ENCODE measurements at regions not wholly inside any gene's neighbourhood (a gene's known extent, or its start where the extent isn't known, plus 50 kb on each side); places are given as distances from the start of the nearest gene placed in this dataset.
"Not testable (repeated sequence)": the region's sequence is repeated elsewhere in the genome, so short reads cannot be mapped to it uniquely, and the experiment has no call there.

GRCh38 chr6:112470950-112471349 is 123.8 kb downstream of the RFPL4B start:
- no peak for TF ChIP-seq POLR2A (IDR thresholded peaks at IDR 0.05; ENCODE audit: low read length)
- no peak for DNase-seq

- DNase-seq = no peak
- TF ChIP-seq POLR2A (IDR thresholded peaks at IDR 0.05; ENCODE audit: low read length) (no peak), GATA1 (IDR thresholded peaks at IDR 0.05; ENCODE audit: low read depth, low read length) (no peak)
These were observed 128.0 kb downstream of the RFPL4B start for GRCh38 chr6:112475083-112475482.

GRCh38 chr6:112477125-112477524 is 130.0 kb downstream of the RFPL4B start:
- TF ChIP-seq GATA1 (IDR thresholded peaks at IDR 0.05; ENCODE audit: low read depth, low read length) (no peak), POLR2A (IDR thresholded peaks at IDR 0.05; ENCODE audit: low read length) (no peak)
- DNase-seq = no peak

GRCh38 chr6:112478036-112478435 is 130.9 kb downstream of the RFPL4B start:
- TF ChIP-seq POLR2A (IDR thresholded peaks at IDR 0.05; ENCODE audit: low read length) (no peak), GATA1 (IDR thresholded peaks at IDR 0.05; ENCODE audit: low read depth, low read length) (no peak)
- no peak for DNase-seq

- not testable (repeated sequence) for DNase-seq
These were observed 132.8 kb downstream of the RFPL4B start for GRCh38 chr6:112479975-112480374.

DNA sequence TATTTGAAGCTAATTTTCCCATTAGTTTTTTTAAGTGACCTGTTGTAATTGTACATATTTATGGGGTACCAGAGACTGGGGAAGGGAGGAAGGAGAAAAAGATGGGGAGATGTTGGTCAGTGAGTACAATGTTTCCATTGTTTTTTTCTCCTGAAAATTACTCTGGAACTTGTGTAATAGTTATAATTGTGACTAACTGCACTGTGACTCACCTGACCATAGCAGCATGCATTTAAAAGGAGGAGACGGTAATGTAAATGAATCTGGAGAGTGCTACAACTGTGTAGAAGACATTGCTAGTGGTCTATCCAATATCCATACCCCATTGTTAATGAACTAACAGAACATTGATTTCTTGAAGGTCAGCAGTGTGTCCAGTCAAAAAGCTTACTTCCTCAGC is 133.4 kb downstream of the RFPL4B start:
- no peak for TF ChIP-seq POLR2A (IDR thresholded peaks at IDR 0.05; ENCODE audit: low read length)
- TF ChIP-seq GATA1 (IDR thresholded peaks at IDR 0.05; ENCODE audit: low read depth, low read length) = no peak
- DNase-seq = no peak

DNA sequence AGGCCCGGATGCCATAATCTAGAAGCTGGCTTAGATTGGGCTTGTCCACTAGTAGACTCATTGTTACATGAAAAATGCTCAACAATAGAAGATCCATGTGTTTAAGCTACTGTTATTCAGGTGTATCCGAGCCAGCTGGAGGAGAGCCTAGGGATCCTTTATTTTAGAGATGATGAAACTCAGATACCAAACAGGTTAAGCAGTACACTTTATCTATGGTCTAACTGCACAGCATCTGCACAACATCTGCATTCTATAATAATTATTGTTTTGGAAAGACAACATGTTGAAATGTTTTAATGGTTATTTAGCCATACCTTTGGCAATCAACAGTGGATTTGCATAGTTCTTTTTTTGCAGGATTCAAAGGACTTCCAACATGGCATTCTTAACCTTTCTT is 134.1 kb downstream of the RFPL4B start:
- no peak for TF ChIP-seq GATA1 (IDR thresholded peaks at IDR 0.05; ENCODE audit: low read depth, low read length)
- TF ChIP-seq POLR2A (IDR thresholded peaks at IDR 0.05; ENCODE audit: low read length) = no peak
- DNase-seq = no peak

GRCh38 chr6:112482373-112482772 is 135.2 kb downstream of the RFPL4B start:
- DNase-seq = no peak
- TF ChIP-seq GATA1 (IDR thresholded peaks at IDR 0.05; ENCODE audit: low read depth, low read length) (no peak), POLR2A (IDR thresholded peaks at IDR 0.05; ENCODE audit: low read length) (no peak)

- no peak for DNase-seq
- TF ChIP-seq POLR2A (IDR thresholded peaks at IDR 0.05; ENCODE audit: low read length) = no peak
- TF ChIP-seq GATA1 (IDR thresholded peaks at IDR 0.05; ENCODE audit: low read depth, low read length) = no peak
These were observed 138.1 kb downstream of the RFPL4B start for GRCh38 chr6:112485120-112485826.

- DNase-seq = no peak
- TF ChIP-seq GATA1 (IDR thresholded peaks at IDR 0.05; ENCODE audit: low read depth, low read length) = no peak
These were observed 138.7 kb downstream of the RFPL4B start for GRCh38 chr6:112485827-112486212.

- no peak for DNase-seq
These were observed 139.3 kb downstream of the RFPL4B start for GRCh38 chr6:112486454-112486853.

DNA sequence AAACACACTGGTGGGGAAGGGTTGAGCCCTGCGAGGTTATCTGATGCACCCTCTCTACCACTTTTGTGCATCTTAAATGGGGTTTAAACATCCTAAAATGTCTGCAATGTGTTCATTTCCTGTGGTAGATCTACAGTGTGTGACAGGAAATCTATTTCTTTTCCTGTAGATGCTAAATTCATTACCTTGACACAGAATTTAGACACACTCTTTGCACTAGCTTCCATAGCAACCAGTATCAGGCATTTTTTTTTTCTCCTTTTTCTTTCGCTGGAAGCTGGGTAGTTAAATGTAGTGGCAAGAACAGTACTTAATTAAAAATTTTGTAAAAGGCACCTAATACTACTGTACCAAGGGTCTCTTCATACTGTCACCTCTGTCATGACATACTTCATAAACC is 141.1 kb downstream of the RFPL4B start:
- DNase-seq = no peak
- no peak for TF ChIP-seq POLR2A (IDR thresholded peaks at IDR 0.05; ENCODE audit: low read length)
- TF ChIP-seq GATA1 (IDR thresholded peaks at IDR 0.05; ENCODE audit: low read depth, low read length) = no peak

More at GRCh38 chr6:112486454-112486853, 139.3 kb downstream of the RFPL4B start:
- TF ChIP-seq POLR2A (IDR thresholded peaks at IDR 0.05; ENCODE audit: low read length) = no peak
- TF ChIP-seq GATA1 (IDR thresholded peaks at IDR 0.05; ENCODE audit: low read depth, low read length) = no peak

DNA sequence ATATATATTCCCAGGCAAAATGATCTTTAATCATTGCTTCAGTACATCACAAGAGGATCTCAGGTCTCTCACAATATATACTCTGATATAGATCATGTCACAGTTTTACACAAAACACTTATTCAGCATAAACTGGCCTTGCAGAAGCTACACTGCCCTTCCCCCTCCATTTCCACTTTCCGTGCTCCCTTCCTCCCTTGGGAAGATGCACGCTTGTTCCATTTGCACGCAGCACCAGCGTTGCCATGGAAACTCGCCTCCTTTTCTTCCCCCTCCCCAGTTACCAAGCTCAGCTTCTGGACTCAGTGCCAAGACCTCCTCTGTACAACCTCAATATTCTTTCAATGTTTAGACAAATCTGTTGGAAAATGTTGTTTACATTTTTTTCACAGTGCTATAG is 154.6 kb downstream of the RFPL4B start:
- no peak for DNase-seq
- no peak for TF ChIP-seq POLR2A (IDR thresholded peaks at IDR 0.05; ENCODE audit: low read length)
- TF ChIP-seq GATA1 (IDR thresholded peaks at IDR 0.05; ENCODE audit: low read depth, low read length) = no peak

- DNase-seq = no peak
- TF ChIP-seq POLR2A (IDR thresholded peaks at IDR 0.05; ENCODE audit: low read length) (no peak), GATA1 (IDR thresholded peaks at IDR 0.05; ENCODE audit: low read depth, low read length) (no peak)
These were observed 155.4 kb downstream of the RFPL4B start for GRCh38 chr6:112502351-112503090.

DNA sequence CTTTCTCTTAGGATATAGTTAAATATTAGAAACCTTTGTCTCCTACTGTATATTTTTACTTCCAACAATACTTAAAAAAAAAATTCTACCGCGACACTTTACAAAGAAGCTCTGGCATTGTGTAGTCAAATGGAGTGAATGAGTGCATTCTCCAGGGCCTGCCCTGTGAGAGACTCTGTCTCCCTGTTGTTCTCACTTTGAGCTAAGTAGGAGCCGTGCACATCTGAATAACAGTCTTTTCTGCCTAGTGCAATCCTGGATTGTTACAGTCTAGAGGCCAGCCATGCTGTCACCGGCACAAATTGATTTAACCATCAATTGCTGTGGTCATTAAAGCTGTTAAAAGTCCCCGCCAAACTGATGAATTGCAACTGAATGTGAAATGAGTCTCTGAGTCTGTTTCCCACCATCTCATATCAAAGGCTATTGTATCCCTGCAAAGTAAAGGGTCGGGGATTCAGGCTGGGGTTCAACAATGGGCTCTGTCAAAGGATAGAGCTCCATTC is 156.0 kb downstream of the RFPL4B start:
- TF ChIP-seq GATA1 (IDR thresholded peaks at IDR 0.05; ENCODE audit: low read depth, low read length) (no peak), POLR2A (IDR thresholded peaks at IDR 0.05; ENCODE audit: low read length) (no peak)

More for the DNA sequence above, 156.0 kb downstream of the RFPL4B start:
- no peak for DNase-seq
